Prostate gland (tissue), 2 donors: ENCODE measurements at regions not wholly inside any gene's neighbourhood (a gene's known extent, or its start where the extent isn't known, plus 50 kb on each side); places are given as distances from the start of the nearest gene placed in this dataset.

Experiments
- CTCF ChIP-seq, 4 experiments: fragments of 200-600 bp in 2 of 4; fragments of 450-650 bp in 2 of 4; sonication (generic) in 2 of 4; IDR thresholded peaks; 1 replicate in 3 of 4; 2 replicates in 1 of 4; pipeline ENCODE4 v1.5.1; 2016 to 2019; ENCODE audit warnings: antibody characterized with exemption in 4 of 4, mild to moderate bottlenecking in 2 of 4, moderate library complexity in 2 of 4
- POLR2A ChIP-seq: fragments of 450-650 bp; IDR thresholded peaks from one replicate; pipeline ENCODE4 v1.6.1; 2016; ENCODE audit warnings: antibody characterized with exemption, mild to moderate bottlenecking
- POLR2AphosphoS5 ChIP-seq: sonication (generic); formaldehyde crosslinking; IDR thresholded peaks from one replicate; pipeline ENCODE4 v1.6.1; 2017; ENCODE audit warnings: antibody characterized with exemption

- no peak for TF ChIP-seq CTCF (IDR thresholded peaks at IDR 0.05)
- TF ChIP-seq POLR2A: no peak
- no peak for TF ChIP-seq POLR2AphosphoS5
Observed at GRCh38 chr12:71335151-71335962, 104.2 kb upstream of the LGR5 start.
